Keratinocyte (primary cell): ENCODE measurements at regions not wholly inside any gene's neighbourhood (a gene's known extent, or its start where the extent isn't known, plus 50 kb on each side); places are given as distances from the start of the nearest gene placed in this dataset.

Experiments used
- DNase-seq: peaks from one replicate; pipeline ENCODE4 v3.0.0-alpha.2; 2011; ENCODE audit warnings: low read depth, missing footprints, low spot score
- FAIRE-seq: peaks from 2 replicates; lab custom pipeline; 2011; peaks lifted over from hg19 to GRCh38; lab: Jason Lieb, UNC
- H2AFZ ChIP-seq: 2 replicates; pipeline ENCODE4 v1.6.0; 2012; ENCODE audit warnings: low read length, control low read depth, inconsistent platforms; ENCODE audit not compliant: control insufficient read depth
- H3K27ac ChIP-seq: 2 replicates; pipeline ENCODE4 v1.5.1; 2011; ENCODE audit warnings: low read length; ENCODE audit not compliant: control insufficient read depth, insufficient read depth
- H3K27me3 ChIP-seq: 3 replicates; pipeline ENCODE4 v1.6.0; 2011; ENCODE audit warnings: low read length; ENCODE audit not compliant: control insufficient read depth, insufficient read depth; ENCODE audit errors: extremely low read depth
- H3K36me3 ChIP-seq, 2 experiments: 2 replicates in 1 of 2; 3 replicates in 1 of 2; pipeline ENCODE4 v1.5.1; 2011; ENCODE audit warnings: low read length in 2 of 2, mild to moderate bottlenecking in 1 of 2; ENCODE audit not compliant: control insufficient read depth in 2 of 2, insufficient read depth in 2 of 2; ENCODE audit errors: extremely low read depth in 1 of 2
- H3K4me1 ChIP-seq: 3 replicates; pipeline ENCODE4 v1.5.1; 2011; ENCODE audit warnings: low read length; ENCODE audit not compliant: control insufficient read depth, insufficient read depth; ENCODE audit errors: extremely low read depth
- H3K4me2 ChIP-seq: 3 replicates; pipeline ENCODE4 v1.6.0; 2011; ENCODE audit warnings: low read depth, low read length; ENCODE audit not compliant: control insufficient read depth, insufficient read depth; ENCODE audit errors: extremely low read depth
- H3K4me3 ChIP-seq, 3 experiments: fragments of 200-600 bp in 1 of 3; sonication (generic) in 1 of 3; 2 replicates in 2 of 3; 3 replicates in 1 of 3; pipeline ENCODE4 v1.5.1; 2011 to 2016; ENCODE audit warnings: low read length in 3 of 3, mild to moderate bottlenecking in 3 of 3, control low read depth in 2 of 3, inconsistent platforms in 1 of 3, low read depth in 1 of 3, mixed read lengths in 1 of 3, mixed run types in 1 of 3, moderate library complexity in 1 of 3; ENCODE audit not compliant: control insufficient read depth in 2 of 3, insufficient read depth in 2 of 3; ENCODE audit errors: extremely low read depth in 1 of 3
- H3K79me2 ChIP-seq: 2 replicates; pipeline ENCODE4 v1.6.0; 2012; ENCODE audit warnings: low read length; ENCODE audit not compliant: control insufficient read depth, insufficient read depth
- H3K9ac ChIP-seq: 3 replicates; pipeline ENCODE4 v1.6.0; 2011; ENCODE audit warnings: low read length; ENCODE audit not compliant: control insufficient read depth, insufficient read depth; ENCODE audit errors: extremely low read depth
- H3K9me1 ChIP-seq: 3 replicates; pipeline ENCODE4 v1.6.0; 2011; ENCODE audit warnings: low read length; ENCODE audit not compliant: control insufficient read depth, insufficient read depth; ENCODE audit errors: extremely low read depth
- H3K9me3 ChIP-seq: 2 replicates; pipeline ENCODE4 v1.5.1; 2012; ENCODE audit warnings: low read depth, low read length; ENCODE audit not compliant: control insufficient read depth
- H4K20me1 ChIP-seq: 3 replicates; pipeline ENCODE4 v1.6.0; 2011; ENCODE audit warnings: low read length; ENCODE audit not compliant: control insufficient read depth, insufficient read depth; ENCODE audit errors: extremely low read depth
- CTCF ChIP-seq, 3 experiments: IDR thresholded peaks in 1 of 3; conservative IDR thresholded peaks in 1 of 3; optimal IDR thresholded peaks in 1 of 3; 2 replicates in 2 of 3; 3 replicates in 1 of 3; pipeline versions ENCODE3 to v1.5.1; 2011; ENCODE audit warnings: low read length in 3 of 3, mild to moderate bottlenecking in 3 of 3, moderate library complexity in 2 of 3, control low read depth in 1 of 3, inconsistent platforms in 1 of 3; ENCODE audit not compliant: insufficient read depth in 2 of 3; ENCODE audit errors: extremely low read depth in 1 of 3
- EZH2 ChIP-seq: IDR thresholded peaks from one replicate; pipeline ENCODE4 v1.6.1; 2012; ENCODE audit warnings: inconsistent platforms, mild to moderate bottlenecking, low read length, moderate library complexity
- dilution Hi-C: fragments of 300-500 bp; cut with MboI; formaldehyde crosslinking; loops from one replicate; pipeline ENCODE4 v1.7.0; 2020; ENCODE audit warnings: low sequenced_read_pairs; ENCODE audit not compliant: extremely low pct_ligation_motif_present

DNA sequence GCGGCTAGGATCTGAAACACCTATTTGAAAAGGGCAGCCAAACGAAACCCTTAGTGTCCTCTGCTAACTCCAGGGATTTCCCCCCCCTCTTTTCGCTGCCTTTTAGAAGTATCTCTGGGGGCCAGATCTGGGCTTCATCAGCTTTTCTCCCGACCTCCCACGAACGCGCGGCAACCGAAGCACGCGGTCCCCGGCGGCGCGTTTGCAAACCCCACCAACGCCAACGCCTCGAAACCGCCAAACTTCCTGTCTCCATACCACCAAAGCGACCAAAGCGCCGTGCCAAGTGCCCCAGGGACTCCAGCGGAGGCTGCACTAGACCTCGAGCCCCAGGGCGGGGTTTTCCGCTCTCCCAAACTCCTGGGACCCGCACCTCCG, 155.8 kb upstream of the FRMD4B start:
- H3K9me3 ChIP-seq: no peaks in the 10 kb centered on the region
- TF ChIP-seq CTCF (optimal IDR thresholded peaks at IDR 0.05 in 1 of 3, IDR thresholded peaks at IDR 0.05 in 1 of 3, conservative IDR thresholded peaks at IDR 0.05 in 1 of 3; ENCODE audit: extremely low read depth in 1 of 3, insufficient read depth in 2 of 3, low read length in 3 of 3): no peak
- no peak for TF ChIP-seq EZH2
- no peaks in the 10 kb centered on the region for H3K36me3 ChIP-seq
- FAIRE-seq (no peak), DNase-seq (no peak)
- H4K20me1 ChIP-seq: peaks cover 8% of the 10 kb centered on the region
- H3K27ac ChIP-seq: peak overlapping the region; percentile 88
- peaks cover 42% of the 10 kb centered on the region for H3K79me2 ChIP-seq
- no peaks in the 10 kb centered on the region for H3K27me3 ChIP-seq
- dilution Hi-C loops: no loop called here
- peaks cover 26% of the 10 kb centered on the region for H3K4me1 ChIP-seq
- H3K4me2 ChIP-seq: peak overlapping the region; percentile 54
- peak overlapping the region; percentile 41 for H2AFZ ChIP-seq
- peak overlapping the region; percentile 86 for H3K9ac ChIP-seq
- H3K4me3 ChIP-seq: peak overlapping the region; percentile 77 to 89 (median 85)
- H3K9me1 ChIP-seq: no peaks in the 10 kb centered on the region

GRCh38 chr3:69540706-69541581, 155.1 kb upstream of the FRMD4B start:
- TF ChIP-seq CTCF (optimal IDR thresholded peaks at IDR 0.05 in 1 of 3, IDR thresholded peaks at IDR 0.05 in 1 of 3, conservative IDR thresholded peaks at IDR 0.05 in 1 of 3; ENCODE audit: extremely low read depth in 1 of 3, insufficient read depth in 2 of 3, low read length in 3 of 3) (no peak), EZH2 (no peak)
- peak overlapping the region; percentile 39 for H2AFZ ChIP-seq
- peak overlapping the region; percentile 77 to 89 (median 85) for H3K4me3 ChIP-seq
- no peaks in the 10 kb centered on the region for H3K9me1 ChIP-seq
- H3K79me2 ChIP-seq: peaks cover 50% of the 10 kb centered on the region
- peaks cover 26% of the 10 kb centered on the region for H3K4me1 ChIP-seq
- FAIRE-seq (peak; percentile 98), DNase-seq (peak; percentile 81)
- H3K27ac ChIP-seq: peak overlapping the region; percentile 88
- no peaks in the 10 kb centered on the region for H3K9me3 ChIP-seq
- peaks cover 8% of the 10 kb centered on the region for H4K20me1 ChIP-seq
- dilution Hi-C loops: no loop called here
- peaks cover 0 to under 1% of the 10 kb centered on the region in 2 experiments for H3K36me3 ChIP-seq
- peak overlapping the region; percentile 86 for H3K9ac ChIP-seq
- H3K27me3 ChIP-seq: no peaks in the 10 kb centered on the region
- peak overlapping the region; percentile 54 for H3K4me2 ChIP-seq
